GM21515 (cell line): ENCODE measurements at regions not wholly inside any gene's neighbourhood (a gene's known extent, or its start where the extent isn't known, plus 50 kb on each side); places are given as distances from the start of the nearest gene placed in this dataset.

Experiments
- ATAC-seq: cut with Tn5 transposase; IDR thresholded peaks from one replicate; pipeline ENCODE4 v1.9.1; 2021; ENCODE audit not compliant: unreplicated experiment

GRCh38 chr13:48842316-48842715 lies 133.4 kb upstream of the FNDC3A start:
- ATAC-seq: no peak

- no peak for ATAC-seq
Measured at GRCh38 chr13:48843630-48844380, 131.9 kb upstream of the FNDC3A start.

DNA sequence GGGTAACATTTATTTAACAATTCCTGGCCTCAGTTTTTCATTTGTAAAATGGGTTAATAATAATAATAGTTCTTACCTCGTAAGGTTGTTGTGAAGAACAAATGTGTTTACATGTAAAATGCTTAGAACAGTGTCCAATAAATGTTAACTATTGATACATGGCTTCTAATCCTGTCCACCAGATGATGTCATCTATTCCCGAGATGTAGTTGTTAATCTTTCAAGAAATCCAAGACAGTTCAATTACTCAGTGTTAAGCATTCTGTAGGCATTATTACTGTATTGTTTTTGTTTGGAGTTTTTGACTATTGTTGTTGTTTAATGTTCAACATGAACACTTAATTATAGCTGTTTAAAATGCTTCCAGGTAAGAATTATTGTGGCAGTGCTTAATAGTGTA lies 131.0 kb upstream of the FNDC3A start:
- ATAC-seq: no peak

DNA sequence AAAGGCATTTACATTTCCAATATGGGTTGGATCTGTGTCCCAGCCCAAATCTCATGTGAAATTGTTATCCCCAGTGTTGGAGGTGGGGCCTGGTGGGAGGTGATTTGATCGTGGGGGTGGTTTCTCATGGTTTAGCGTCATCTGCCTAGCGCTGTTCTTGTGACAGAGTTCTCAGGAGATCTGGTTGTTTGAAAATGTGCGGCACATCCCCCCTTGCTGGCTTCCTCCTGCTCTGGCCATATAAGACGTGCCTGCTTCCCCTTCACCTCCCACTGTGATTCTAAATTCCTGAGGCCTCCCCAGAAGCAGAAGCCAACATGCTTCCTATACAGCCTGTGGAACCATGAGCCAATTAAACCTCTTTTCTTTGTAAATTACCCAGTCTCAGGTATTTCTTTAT lies 126.2 kb upstream of the FNDC3A start:
- no peak for ATAC-seq

GRCh38 chr13:48851707-48852106 lies 124.0 kb upstream of the FNDC3A start:
- no peak for ATAC-seq

GRCh38 chr13:48852911-48853727 lies 122.6 kb upstream of the FNDC3A start:
- no peak for ATAC-seq

DNA sequence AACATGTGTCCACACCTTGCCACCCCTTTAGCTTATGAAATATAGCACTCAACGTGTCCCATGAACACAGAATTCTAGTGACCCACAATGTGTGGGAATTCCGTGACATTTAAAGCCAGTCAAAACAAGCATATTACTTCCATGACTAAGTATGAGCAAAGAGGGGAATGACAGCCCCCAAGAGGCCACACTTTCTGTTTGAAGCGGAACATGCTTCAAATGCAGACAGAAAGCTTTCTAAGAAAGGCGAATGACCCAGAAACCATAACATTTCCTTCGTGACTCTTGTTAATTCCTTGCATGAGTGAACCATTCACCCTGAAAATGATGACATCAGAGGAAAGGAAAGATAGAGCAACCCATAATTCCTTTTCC lies 122.0 kb upstream of the FNDC3A start:
- no peak for ATAC-seq

DNA sequence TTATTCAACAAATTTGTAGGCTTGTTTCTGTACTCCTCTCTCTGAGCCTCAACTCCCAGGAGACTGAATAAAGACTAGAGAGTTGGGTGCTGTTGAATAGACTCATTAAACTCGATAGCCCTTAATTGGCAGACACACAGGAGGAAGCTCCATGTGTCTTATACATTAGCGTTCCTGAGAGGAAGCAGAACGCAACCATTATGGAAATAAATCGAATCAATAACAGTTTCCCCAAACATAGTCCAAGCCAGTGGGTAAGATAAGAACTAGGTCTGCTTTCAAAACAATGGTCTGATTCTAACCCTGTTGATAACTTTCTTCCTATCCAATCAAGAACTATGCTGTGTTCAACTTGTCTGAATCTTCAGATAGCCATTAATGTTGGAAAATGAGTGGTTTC lies 118.1 kb upstream of the FNDC3A start:
- no peak for ATAC-seq

- ATAC-seq: no peak
Measured at GRCh38 chr13:48858122-48858902, 117.4 kb upstream of the FNDC3A start.

DNA sequence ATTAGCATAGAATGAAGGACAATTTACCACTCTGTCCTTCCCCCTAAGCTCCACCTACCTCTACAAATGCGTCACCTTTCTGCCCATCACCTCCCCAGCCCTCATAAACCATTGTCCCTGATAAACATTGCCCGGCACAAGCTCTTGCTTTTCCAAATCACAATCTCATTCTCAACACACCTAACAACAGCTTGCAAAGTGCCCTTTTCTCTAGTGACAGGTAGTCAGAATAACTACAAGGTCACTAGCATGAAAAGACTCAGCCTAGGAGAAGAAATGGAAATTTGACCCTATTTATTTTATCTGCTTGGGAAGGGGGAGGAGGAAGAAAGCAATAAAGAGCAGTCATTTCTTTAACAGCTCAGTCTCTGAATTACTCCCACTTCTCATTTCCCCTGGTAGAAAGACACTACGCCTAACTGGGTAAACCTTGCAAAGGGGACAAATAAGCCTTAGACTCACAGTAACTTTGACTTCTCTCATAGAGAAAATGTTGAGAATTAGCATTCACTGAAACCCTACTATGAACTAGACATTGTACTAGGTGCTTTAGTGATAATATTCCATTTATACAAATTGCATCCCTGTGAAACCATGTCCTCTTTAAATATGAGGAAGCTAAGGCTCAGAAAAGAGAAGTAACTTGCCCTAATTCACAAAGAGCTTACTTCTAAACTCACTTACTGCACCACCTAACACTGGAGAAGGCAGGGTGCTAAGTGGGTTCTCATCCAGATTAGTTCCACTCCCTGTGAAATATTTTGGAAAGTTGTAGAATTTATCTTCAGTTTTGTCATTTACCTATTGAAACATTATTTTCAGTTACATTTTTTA lies 116.2 kb upstream of the FNDC3A start:
- no peak for ATAC-seq

DNA sequence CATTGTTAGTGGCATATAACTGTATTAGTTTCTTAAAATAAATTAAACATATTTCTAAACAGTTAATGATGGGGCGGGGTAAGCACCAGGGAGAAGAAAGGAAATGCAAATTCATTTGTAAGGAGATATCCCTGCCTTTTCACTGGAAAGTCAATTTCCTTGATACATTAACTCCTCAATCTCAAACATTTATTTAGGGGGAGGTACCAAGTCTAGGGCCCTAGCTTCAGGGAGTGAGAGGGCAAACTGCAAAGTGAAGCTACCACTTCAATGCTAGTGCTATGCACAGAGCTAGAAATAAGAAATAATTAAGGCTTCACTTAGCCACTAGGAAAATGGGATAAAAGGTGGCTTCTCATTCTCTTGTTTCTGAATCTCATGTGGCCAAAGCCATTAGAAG lies 115.3 kb upstream of the FNDC3A start:
- ATAC-seq: no peak

DNA sequence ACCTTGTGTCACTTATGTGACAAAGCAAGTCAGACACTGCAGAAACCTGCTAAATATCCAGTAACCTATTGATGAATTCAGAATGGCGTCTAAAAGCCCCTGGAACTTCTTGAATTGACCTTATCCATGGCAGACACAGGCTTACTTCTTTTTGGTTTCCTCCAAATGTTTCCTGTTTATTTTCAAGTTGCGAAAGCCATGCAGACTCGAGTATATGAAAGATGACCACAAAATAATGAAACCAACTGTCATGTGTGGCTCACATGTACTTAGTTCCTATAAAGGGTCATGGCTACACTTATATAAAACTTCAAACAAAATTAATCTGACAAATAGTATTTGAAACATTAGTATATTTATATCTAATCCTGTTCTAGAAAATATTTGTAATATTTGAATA lies 113.1 kb upstream of the FNDC3A start:
- ATAC-seq: no peak

GRCh38 chr13:48864100-48864499 lies 111.6 kb upstream of the FNDC3A start:
- ATAC-seq: no peak

GRCh38 chr13:48866249-48866648 lies 109.5 kb upstream of the FNDC3A start:
- no peak for ATAC-seq

DNA sequence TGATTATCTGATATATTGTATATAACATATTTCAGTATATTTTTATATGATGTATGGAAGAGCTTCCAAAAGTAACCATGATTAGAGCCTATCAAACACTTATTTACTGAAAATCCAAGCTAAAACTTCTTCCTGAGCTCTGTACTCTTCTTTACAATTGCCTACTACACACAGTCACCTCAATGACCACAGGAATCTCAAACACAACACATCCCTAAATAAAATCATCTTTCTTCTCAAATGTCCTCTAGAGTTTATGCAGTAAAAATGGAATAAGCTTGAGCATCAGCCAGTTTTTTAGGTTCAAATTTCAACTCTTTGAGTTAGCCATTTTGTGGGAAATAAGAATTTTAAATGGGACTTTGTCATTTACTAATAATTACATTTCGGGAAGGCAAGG lies 102.6 kb upstream of the FNDC3A start:
- ATAC-seq: no peak

DNA sequence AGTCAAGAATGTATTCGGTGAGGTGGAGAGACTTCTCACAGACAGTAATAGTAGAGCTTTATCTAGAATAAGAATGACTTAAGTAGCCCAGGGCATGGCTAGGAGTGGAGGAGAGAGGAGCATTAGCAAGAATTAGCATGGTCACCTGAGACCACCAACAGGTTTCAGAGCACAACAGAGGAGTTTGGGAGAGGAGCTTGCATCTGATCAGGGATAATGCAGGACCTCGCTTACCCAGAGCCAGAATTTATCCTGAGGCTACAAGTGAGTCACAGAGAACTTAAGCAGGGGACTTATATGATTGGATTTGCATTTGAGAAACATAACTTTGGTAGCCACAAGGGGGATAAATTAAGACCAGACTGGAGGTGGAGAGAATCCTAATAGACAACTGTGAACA lies 102.1 kb upstream of the FNDC3A start:
- no peak for ATAC-seq

- no peak for ATAC-seq
Measured at GRCh38 chr13:48874165-48874564, 101.5 kb upstream of the FNDC3A start.

DNA sequence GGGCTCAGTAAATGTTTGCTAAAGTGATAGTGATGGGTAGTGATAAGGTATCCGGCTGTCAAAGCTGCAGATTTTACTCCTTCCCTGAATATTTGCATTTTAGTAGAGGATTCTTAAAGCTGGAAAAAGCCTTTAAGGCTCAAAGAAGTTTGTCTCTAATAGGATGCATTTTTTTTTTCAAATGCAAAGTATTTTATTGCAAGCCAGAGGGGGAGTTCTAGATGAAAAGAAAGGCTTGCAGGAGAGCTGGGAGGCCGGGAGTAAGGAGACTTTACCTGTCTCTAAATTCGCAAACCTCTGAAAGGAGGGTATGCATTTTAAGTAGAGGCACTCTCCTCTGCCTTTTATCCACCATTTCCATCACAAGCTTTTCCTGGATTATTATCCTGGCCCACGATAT lies 100.7 kb upstream of the FNDC3A start:
- no peak for ATAC-seq

- no peak for ATAC-seq
Measured at GRCh38 chr13:48876289-48876688, 99.4 kb upstream of the FNDC3A start.

- ATAC-seq: no peak
Measured at GRCh38 chr13:48879432-48879831, 96.3 kb upstream of the FNDC3A start.

- ATAC-seq: no peak
Measured at GRCh38 chr13:48879854-48880253, 95.9 kb upstream of the FNDC3A start.
